ENCODE measurements at regions not wholly inside any gene's neighbourhood (a gene's known extent, or its start where the extent isn't known, plus 50 kb on each side); places are given as distances from the start of the nearest gene placed in this dataset.

DNA sequence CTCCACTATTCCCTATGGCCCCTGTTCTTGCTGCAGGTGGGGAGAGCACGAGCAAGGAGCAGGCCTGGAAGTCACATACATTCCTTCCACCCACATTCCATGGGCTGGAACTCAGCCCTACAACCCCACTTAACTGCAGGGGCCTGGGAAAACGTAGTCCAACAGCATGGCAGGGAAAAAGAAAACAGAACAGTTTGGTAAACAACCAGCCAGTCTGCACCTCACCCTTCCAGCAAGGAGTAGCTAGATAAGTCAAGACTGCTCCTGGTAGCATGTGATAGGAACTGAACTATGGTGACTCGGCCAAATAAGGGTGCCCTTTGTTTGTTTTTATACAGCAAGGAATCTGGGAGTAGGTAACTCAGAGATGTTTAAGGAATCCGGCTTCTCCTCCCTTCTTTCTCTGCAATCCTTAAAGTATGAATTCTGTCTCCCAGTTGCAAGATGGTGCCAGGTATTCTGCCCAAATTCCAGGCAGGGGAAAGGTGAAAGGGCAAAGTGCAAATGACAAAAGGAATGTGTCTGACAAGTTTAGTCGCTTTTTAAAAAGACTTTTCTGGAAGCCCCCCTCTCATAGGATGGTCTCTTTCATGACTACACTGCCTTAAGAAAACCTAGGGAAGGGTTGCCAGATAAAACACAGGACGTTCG lies 311.7 kb upstream of the NEBL start:
- 69% methylated on average over 7 of the region's 7 CpGs for WGBS
- TF ChIP-seq POLR2AphosphoS5 (IDR thresholded peaks at IDR 0.05) = no peak
- no peak for TF ChIP-seq CTCF (IDR thresholded peaks at IDR 0.05)
- no peaks in the 10 kb centered on the region for H3K4me1 ChIP-seq (replicated peaks)
- H3K27me3 ChIP-seq (replicated peaks; ENCODE audit: insufficient read depth) = no peaks in the 10 kb centered on the region
- no peak overlapping the region for H3K4me3 ChIP-seq
- H3K36me3 ChIP-seq = no peaks in the 10 kb centered on the region
- no peak for DNase-seq (ENCODE audit: low spot score)
- H3K9me3 ChIP-seq = no peaks in the 10 kb centered on the region
- H3K27ac ChIP-seq = no peak overlapping the region
- intact Hi-C loops (cut with DNase I) = no loop called here

DNA sequence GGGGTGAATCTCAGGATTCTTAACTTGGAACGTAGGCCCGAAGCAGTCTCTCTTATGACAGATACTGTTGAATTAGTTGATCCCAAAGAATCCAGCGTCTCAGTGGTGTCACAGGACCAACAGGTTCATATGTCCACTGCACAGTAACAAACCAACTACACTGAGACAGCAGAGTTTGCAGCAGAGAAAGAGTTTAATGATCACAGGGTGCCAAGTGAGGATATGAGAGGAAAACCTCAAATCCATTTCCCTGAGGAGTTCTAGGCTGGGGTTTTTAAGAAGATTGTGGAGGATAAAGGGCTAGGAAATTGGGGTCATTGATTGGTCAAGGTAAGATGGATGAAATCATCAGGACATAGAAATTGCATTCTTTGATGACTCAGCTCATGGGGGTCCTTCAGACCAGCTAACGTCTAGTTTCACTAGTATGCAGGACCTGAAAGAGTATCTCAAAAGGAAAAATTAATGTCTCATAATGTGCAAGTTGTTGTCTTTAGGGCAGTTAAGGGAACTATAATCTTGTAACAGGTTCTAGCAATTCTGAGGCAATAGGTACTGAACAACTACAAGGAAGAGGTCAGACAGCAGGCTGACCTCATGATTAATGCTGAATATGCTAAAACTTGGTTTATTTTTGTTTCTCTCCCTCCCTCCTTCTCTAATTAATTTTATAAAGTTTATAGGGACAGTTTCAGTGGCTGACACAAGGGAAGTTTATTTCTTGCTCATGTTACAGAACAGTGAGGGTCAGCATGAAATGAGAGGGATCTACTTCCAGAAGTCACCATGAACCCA lies 310.9 kb upstream of the NEBL start:
- no peaks in the 10 kb centered on the region for H3K4me1 ChIP-seq (replicated peaks)
- no peak for TF ChIP-seq POLR2AphosphoS5 (IDR thresholded peaks at IDR 0.05)
- TF ChIP-seq CTCF (IDR thresholded peaks at IDR 0.05) = no peak
- no peak for TF ChIP-seq POLR2A (IDR thresholded peaks at IDR 0.05)
- WGBS = 89% methylated on average over 4 of the region's 4 CpGs
- no peak overlapping the region for H3K27ac ChIP-seq
- no peak overlapping the region for H3K4me3 ChIP-seq
- no peaks in the 10 kb centered on the region for H3K27me3 ChIP-seq (replicated peaks; ENCODE audit: insufficient read depth)
- intact Hi-C loops (cut with DNase I) = no loop called here
- no peaks in the 10 kb centered on the region for H3K36me3 ChIP-seq
- H3K9me3 ChIP-seq = no peaks in the 10 kb centered on the region
- DNase-seq (ENCODE audit: low spot score) = no peak

GRCh38 chr10:21205328-21205727 lies 308.2 kb upstream of the NEBL start:
- H3K27me3 ChIP-seq (replicated peaks; ENCODE audit: insufficient read depth) = no peaks in the 10 kb centered on the region
- TF ChIP-seq POLR2A (IDR thresholded peaks at IDR 0.05) (no peak), CTCF (IDR thresholded peaks at IDR 0.05) (no peak), POLR2AphosphoS5 (IDR thresholded peaks at IDR 0.05) (no peak)
- no peak for DNase-seq (ENCODE audit: low spot score)
- H3K9me3 ChIP-seq = no peaks in the 10 kb centered on the region
- no peaks in the 10 kb centered on the region for H3K36me3 ChIP-seq
- no peak overlapping the region for H3K27ac ChIP-seq
- no peaks in the 10 kb centered on the region for H3K4me1 ChIP-seq (replicated peaks)
- intact Hi-C loops (cut with DNase I) = no loop called here
- no peak overlapping the region for H3K4me3 ChIP-seq

DNA sequence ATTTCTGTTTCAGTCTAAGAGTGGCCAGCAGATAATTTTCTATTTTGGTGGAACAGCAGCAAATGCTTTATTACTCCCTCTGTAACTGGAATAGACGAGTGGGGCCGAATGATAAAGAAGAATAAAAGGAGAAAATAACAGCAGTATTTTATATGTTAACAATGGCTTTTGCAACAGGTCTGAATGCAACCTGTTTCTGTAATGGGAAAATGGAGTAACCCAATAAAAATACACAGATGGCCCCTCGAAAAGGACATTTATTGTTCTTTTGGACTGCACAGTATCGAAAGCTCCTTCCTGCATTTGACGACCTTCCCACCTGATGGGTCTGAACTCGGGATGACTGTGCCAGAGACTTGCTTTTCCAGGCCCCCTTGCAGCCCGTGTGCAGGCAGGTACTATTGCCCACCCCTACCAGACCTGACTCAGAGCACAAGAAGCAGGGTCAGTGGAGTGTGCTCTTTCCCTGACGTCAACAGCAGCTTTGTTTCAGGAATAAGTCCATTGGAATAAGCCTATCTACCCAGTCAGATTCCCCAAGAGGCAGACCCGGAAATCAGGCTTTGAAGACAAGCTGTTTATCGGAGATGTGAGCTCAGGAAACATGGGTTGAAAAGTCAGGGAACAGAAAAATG lies 306.5 kb upstream of the NEBL start:
- intact Hi-C loops (cut with DNase I) = no loop called here

More for the DNA sequence above, 306.5 kb upstream of the NEBL start:
- Histone ChIP-seq H3K4me1 (replicated peaks) (no peaks in the 10 kb centered on the region), H3K36me3 (no peaks in the 10 kb centered on the region), H3K4me3 (no peak overlapping the region), H3K27me3 (replicated peaks; ENCODE audit: insufficient read depth) (no peaks in the 10 kb centered on the region), H3K9me3 (no peaks in the 10 kb centered on the region), H3K27ac (no peak overlapping the region)
- no peak for DNase-seq (ENCODE audit: low spot score)
- WGBS = 64% methylated on average over 10 of the region's 10 CpGs
- TF ChIP-seq POLR2AphosphoS5 (IDR thresholded peaks at IDR 0.05) (no peak), POLR2A (IDR thresholded peaks at IDR 0.05) (no peak), CTCF (IDR thresholded peaks at IDR 0.05) (no peak)
